RCC 7860 (cell line): ENCODE measurements at regions not wholly inside any gene's neighbourhood (a gene's known extent, or its start where the extent isn't known, plus 50 kb on each side); places are given as distances from the start of the nearest gene placed in this dataset.

Source experiments
- DNase-seq: peaks from one replicate; pipeline ENCODE4 v3.0.0-alpha.2; 2015; ENCODE audit warnings: low spot score
- FAIRE-seq: peaks from 2 replicates; lab custom pipeline; 2012; peaks lifted over from hg19 to GRCh38; lab: Jason Lieb, UNC

DNA sequence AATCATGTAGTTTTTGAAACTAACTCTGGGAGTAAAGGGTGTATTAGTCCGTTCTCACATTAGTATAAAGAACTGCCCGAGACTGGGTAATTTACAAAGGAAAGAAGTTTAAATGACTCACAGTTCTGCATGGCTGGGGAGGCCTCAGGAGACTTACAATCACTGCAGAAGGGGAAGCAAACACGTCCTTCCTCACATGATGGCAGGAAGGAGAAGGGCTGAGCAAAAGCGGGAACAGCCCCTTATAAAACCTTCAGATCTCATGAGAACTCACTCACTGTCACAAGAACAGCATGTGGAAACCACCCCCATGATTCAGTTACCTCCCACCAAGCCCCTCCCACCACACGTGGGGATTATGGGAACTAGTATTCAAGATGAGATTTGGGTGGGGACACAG is 256.5 kb upstream of the TNRC6C start:
- DNase-seq (no peak), FAIRE-seq (no peak)

DNA sequence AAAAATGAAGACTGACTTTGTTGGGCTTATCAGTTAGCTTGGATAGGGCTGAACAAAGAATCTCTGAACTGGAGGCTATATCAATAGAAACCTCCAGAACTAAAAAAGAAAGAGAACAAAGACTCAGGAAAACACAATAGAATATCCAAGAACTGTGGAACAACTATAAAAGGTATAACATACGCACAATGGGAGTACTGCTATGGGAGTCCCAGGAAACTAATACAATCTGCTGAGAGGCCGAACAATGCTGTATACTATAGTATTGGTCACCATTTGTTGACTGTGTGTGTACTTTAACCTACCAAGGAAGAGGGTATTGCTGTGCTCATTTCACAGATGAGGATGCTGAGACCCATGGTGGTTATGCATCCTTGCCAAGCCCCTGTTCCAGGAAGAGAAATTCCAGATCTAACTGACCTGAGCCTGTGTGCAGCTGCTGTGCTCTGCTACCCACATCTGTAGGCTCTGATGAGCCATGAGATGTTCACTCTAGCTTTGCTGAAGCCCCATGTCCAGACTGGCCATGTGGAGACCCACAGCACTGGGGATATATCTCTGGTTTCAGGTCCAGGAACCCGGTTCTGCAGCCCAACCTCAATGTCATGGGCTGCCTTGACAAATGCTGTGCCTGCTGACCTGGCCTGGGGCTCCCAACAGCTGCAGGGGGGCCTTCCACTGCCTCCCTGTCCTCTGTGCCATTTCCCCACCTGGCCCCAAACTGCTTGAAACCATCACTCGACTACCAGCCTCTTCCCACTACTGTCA is 254.3 kb upstream of the TNRC6C start:
- FAIRE-seq: no peak
- no peak for DNase-seq

DNA sequence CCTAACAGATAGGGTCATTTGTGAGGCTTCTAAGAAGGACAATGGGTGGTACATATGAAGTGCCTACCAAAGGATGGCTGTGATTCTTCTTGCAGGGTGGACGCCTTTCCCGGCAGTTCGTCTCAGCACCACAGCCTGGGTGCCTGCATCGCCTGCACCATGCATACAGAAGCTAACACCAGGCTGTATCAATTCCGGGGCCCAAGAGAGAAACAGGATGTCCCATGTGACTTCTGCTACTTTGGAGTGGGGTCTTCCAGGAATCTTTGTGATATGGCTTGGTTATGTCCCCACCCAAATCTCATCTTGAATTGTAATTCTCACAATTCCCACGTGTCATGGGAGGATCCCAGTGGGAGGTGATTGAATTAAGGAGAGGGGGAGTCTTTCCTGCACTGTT is 251.6 kb upstream of the TNRC6C start:
- DNase-seq: no peak
- no peak for FAIRE-seq

DNA sequence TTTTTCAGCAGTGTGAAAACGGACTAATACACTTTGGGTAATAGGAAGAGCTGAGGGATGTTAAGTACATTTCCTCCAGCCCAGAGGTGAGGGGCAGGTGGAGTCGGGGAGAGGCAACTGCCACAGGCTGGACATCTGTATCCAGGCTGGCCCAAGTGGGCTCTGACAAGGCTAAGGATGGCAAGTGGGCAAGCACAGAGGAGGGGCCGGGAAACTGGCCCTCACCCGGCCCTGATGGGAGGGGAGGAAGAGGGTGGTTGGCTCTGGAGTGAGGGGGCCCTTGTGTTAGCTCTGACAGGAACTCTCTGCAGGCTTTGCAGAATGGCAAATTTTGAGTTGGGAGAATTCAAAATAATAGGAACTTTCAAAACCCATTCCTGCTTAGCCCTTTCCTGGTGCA is 251.0 kb upstream of the TNRC6C start:
- no peak for FAIRE-seq
- DNase-seq: no peak

DNA sequence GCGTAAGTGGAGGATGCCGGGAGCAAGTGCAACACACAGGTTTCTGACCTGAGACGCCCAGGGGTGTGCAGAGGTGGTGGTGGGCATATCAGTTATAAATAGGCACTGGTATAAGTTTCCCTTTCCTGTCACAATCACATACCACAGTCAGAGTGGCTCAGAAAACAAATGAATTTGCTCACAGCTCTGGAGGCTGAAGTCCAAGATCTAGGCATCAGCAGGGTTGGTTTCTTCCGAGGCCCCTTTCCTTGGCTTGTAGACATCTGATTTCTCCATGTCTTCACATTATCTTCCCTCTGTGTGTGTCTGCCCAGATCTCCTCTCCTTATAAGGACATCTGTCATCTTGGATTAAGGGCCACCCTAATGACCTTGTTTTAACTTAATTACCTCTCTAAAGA is 250.5 kb upstream of the TNRC6C start:
- FAIRE-seq (no peak), DNase-seq (no peak)

DNA sequence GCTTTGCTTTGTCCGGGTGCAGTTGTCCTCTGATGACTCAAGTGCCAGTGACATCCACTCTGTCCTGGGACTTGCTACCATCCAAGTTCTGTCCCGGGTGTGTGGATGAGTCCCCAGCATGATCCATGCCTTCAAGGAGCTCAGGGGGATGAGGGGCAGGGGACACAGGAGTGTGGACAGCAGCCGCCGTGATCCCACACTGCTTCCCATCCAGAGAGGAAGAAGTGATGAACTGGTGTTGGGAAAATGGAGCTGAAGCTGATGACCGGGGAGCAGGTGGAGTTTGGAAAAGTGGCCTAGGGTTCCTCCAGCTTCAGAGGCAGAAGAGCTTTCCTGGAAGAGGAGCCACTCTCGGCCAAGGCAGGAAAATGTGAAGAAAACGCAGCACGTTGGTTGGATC is 249.6 kb upstream of the TNRC6C start:
- FAIRE-seq: no peak
- no peak for DNase-seq

DNA sequence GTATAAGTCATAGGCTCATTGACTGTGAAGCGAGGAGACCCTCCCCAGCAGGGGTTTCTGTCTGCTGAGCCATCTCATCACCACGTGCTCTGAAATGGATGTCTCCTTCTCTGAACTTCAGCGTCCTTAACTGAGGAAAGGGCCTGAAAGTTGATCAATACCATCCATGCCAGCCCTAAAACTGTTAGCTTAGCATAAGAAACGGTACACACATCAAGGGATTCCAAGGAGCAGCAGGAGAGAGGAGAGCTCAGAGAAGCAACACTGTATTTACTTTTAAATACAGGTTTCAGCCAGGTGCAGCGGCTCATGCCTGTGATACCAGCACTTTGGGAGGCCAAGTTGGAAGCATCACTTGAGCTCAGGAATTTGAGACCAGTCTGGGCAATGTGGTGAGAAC is 248.9 kb upstream of the TNRC6C start:
- DNase-seq (no peak), FAIRE-seq (no peak)

DNA sequence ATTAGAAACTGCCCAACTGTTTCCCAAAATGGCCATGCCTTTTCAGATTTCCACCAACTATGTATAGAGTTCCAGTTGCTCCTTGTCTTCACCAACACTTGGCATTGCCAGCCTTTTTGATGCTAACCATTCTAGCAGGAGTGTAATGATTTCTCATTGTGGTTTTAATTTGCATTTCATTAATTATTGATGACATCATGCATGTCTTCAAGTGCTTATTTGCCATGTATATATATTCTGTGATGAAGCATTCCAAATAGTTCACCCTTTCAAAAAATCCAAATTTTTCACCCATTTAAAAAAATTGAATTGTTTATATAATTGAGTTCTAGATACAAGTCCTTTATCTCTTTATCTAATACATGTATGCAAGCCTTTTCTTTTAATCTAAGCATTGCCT is 245.9 kb upstream of the TNRC6C start:
- no peak for FAIRE-seq
- DNase-seq: no peak

DNA sequence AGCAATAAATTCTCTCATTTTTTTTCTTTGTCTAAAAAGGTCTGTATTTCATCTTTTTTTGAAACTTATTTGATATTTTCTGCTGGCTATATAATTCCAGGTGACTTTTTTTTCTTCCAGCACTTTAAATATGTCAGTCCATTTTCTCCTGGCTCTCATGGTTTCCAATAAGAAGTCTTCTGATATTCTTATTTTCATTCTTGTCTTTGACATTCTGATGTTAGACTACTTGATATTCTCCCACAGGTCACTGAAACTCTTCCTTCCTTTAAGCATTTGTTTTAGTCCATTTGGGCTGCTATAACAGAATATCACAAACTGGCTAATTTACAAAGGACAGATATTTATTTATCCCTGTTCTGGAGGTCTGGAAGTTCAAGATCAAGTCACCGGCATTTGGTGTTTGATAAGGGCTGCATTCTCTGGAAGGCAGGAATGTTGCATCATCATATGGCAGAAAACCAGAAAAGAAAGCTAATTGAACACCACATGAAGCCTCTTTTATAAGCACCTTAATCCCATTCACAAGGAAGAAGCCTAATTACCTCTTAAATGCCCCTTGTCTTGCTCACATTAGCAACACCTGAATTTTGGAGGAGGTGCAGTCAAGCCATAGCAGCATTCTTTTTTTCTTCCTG is 242.1 kb upstream of the TNRC6C start:
- FAIRE-seq: no peak
- no peak for DNase-seq

DNA sequence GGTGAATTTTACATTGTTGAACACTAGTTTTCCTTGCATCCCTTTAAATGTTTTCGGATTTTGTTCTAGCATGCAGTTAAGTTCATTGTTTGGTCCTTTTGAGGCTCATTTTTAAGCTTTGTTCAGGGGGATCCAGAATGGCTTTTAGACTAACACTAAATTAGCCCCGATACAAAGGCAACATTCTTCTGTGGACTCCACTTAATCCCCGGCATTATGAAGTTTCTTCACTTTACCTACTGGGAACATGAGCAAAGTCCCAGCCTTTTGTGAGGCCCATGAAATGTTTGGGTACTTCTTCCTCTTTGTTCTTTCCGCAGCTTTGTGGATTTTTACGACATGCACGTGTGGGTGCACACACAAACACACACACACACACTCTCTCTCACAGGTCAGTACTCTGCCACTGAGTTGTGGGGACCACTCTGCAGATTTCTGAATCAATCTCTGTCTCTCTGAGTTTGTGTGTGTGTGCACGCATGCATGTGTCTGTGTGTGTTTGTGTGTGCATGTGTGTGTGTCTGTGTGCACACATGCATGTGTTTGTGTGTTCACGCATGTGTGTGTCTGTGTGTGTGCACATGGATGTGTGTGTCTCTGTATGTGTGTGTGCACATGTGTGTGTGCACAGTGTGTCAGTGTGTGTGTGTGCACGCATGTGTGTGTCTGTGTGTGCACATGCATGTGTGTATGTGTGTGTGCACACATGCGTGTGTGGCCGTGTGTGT is 240.4 kb upstream of the TNRC6C start:
- no peak for FAIRE-seq

DNA sequence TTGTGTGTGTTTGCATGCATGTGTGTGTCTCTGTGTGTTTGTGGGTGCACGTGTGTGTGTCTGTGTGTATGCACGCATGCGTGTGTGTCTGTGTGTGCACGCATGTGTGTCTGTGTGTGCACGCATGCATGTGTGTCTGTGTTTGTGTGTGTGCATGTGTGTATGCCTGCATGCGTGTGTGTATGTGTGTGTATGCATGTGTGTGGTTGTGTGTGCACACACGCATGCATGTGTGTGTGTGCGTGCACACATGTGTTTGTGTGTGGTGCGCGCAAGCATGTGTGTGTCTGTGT is 239.9 kb upstream of the TNRC6C start:
- FAIRE-seq: no peak
- DNase-seq: no peak

More for the DNA sequence above, 240.4 kb upstream of the TNRC6C start:
- no peak for DNase-seq

DNA sequence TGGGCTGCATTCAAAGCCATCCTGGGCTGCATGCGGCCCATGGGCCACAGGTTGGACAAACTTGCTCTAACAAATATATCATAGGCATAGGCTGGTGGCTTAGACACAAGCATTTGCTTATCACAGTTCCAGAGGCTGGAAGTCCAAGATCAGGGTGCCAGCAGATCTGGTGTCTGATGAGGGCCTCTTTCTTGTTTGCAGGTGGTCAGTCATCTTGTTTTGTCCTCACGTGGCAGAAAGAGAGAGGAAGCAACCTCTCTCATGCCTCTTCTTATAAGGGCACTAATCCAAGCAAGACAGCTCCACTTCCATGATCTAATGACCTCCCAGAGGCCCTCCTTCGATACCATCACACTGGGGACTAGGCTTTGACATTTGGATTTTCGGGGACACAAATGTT is 238.7 kb upstream of the TNRC6C start:
- FAIRE-seq (no peak), DNase-seq (no peak)

DNA sequence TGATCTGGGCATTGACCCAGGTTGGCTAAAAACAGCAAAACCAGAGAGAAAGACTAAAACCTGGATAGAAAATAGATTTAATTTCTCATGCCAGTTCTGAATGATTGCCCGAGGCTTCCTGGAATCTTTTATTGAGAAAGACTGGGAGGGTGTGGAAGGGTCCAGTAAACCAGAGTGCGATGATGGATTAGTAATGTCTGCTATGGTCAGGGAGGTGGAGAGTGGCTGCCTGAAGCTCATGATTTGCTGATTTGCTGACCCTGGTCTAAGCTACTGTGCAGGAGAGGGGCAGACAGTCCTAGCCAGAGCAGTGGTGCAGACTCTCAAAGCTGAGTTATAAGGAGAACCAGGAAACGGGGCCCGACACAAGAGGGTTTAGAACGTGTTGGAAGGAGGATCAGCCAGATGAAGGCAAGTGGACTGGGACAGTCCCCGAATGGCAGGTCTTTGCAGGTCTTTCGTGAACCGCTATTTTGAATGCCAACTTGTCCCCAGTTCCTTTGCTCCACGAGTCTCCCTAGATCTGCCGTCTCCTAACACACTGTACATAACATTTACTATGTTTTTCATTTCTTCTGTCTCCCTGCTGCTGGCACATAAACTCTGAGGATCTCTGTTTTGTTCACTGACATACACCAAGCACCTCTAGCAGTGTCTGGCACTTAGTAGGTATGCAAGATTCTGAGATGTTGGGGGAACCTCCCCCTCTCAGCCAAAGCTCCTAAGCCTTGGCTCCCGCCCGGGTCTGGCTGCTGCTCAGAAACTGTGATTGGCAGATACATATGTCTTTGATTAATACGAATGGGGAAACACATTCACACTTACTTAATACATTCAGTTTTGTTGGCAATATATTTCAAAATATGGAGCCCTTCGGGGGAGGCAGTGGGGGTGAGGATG is 237.3 kb upstream of the TNRC6C start:
- DNase-seq (no peak), FAIRE-seq (no peak)

DNA sequence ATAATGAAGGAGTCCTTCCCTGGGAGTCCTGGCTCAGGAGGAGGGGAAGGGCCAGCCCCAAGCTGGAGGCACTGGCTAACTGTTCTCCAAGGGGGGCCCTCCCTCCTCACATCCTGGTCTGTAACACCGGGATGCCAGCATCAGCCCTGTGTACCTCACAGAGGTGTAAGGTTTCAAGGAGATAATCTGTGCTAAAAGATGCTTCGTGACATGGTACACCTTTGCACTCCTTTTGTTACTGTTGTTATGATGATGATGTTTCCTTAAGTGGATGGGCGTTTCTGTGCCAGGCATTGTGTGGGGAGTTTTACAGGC is 236.7 kb upstream of the TNRC6C start:
- DNase-seq (no peak), FAIRE-seq (no peak)

DNA sequence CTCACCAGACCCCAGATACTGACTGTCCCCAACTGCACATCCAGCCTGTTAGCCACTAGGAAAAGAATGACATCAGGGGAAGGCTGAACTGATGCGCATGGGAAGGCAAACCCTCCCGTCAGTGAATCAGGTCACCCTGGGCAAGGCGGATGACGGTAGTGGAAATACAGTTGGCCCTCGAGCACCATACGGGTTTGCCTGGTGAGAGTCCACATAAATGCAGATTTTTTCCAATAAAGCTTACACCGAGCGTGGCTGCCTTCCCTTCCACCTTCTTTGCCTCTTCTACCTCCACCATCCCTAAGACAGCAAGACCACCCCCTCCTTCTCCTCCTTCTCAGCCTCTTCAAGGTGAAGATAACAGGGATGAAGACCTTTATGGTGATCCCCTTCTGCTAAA is 236.1 kb upstream of the TNRC6C start:
- FAIRE-seq: no peak

DNA sequence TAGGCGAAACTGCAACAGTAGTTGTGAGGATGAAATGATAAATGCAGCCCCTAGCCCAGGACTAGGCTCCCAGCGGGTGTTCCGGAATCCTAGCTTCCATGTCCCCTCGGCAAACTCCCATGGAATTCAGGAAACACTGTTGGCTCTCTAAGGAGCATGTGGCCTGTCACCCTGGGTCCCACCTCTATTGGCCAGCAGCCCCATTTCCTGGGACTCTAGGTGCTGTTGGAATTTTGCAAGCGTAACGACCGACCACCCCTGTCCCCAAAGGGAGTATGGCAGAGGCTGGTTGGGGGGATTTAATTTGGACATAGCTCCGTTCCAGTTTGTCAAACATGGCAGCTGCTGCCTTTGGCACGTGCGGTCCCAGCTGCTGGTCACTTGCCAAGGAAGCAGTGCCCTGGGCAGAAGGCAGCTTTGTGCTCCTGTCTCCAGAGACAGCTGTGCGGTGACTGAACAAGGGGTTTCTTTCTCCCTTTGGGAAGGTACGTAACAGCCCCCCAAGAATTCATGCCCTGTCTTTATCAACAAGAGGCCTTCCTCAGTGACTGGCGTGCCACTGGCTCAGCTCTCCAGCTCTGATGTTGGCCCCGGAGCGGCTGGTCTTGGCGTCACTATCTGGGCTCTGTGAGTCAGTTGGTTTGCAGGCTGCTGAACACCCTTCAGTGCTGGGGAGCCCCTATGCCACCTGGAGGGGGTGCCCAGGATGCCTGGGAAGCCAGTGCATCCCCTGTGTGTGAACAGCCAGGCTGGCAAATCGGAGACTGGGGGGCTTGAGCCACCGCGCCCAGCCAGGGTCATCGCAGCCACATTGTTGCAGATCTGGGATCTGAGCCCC is 235.2 kb upstream of the TNRC6C start:
- FAIRE-seq: no peak
- DNase-seq: no peak

More for the DNA sequence above, 236.1 kb upstream of the TNRC6C start:
- DNase-seq: no peak

DNA sequence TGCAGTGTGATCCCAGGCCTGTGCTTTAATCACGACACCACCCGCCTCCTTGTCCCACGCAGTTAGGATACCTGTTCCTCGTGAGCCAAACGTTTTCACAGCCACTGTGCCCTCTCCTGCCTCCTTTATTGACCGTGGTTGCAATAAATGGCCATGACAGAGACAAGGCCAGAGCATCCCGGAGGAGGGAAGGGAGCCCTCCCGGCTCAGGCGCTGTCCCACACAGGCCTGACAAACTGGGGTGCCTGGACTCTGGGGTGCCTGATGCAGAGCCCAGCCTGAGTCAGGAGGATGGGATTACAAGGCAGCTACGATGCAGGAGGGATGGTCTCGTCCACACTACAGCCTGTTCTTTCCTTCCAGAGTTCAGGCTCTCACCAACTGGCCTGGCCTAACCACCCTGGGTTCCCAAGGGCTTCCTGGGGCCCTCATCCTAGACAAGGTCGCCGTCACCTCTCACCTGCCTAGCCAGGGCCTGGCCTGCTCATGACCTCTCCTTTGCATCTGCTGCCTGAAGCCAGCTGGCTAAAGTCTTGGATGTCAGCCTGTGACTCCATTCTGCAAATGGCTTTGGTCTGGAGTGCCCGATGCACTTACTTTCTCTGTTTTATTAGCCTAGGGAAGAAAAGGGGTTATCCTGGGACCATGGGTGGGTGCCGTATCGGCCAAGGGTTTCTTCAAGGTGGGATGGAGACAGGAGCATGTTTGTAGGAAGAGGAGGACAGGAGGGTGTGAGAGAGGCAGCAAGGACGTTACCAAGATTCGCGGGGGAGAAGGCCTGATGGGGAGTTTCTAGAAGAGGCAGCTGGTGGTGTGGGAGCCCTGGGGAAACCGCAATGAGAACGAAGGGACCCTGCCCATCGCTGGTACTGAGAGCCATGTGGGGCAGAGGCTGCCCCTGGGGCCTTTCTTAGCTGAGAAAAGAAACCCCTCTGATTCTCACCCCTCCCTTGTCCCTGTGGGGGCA is 234.3 kb upstream of the TNRC6C start:
- FAIRE-seq (no peak), DNase-seq (no peak)

DNA sequence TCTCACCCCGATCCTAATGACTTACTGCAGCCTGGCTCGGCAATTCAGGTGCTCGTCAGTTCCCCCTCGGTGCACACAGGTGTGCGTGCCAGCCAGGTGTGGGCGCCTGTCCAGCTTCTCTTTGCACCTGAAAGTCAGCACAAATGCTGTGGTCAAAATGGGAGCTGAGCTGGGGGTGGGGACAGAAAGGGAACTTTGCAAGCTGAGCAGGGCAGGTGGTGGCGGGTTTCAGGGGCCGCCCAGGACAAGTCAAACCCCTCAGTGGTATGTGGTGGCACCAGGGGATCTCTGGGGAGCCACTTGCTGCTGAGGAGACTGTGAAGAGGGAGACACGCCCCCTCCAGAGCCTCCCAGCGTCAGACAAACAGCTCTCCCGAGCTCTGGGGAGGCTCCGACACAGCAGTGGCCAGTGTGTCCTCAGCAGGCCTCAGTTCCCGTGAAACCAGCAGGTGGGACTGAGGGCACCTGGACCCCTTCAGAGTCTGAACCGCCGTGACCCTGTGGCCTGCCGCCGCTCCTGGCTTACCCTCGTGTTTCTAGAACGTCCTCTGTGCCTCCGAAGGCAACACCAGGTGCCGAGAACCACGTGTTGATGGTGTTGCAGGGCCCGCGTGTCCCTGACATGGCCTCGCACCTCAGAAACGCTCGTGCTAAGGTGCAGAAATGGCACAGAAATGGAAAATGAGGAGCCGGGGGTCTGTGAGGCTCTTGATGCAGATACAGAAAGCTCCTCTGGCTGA is 233.5 kb upstream of the TNRC6C start:
- FAIRE-seq (no peak), DNase-seq (no peak)

DNA sequence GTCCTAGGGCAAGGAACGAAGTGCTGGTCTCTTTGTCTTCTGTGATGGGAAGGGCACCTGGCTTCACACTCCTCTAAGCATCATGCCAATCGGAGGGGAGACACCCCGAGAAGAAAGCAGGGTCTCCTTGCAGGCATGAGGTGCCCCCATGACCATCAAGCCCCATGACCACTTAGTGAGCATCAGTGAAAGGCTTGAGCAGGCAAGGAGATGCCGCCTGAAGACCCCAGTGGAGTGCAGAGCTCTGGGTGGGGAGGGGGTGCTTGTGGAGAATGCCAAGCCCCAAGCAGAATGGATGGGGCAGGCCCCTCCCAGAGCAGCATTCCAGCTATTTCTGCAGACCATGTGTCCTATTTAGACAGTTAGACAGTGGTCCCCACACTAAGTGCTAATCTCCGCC is 232.7 kb upstream of the TNRC6C start:
- no peak for FAIRE-seq

More for the DNA sequence above, 232.7 kb upstream of the TNRC6C start:
- no peak for DNase-seq
